ENCODE measurements at regions not wholly inside any gene's neighbourhood (a gene's known extent, or its start where the extent isn't known, plus 50 kb on each side); places are given as distances from the start of the nearest gene placed in this dataset.

- Histone ChIP-seq H3K36me3 (ENCODE audit: insufficient read depth, low read length) (no peaks in the 10 kb centered on the region), H3K79me2 (ENCODE audit: insufficient read depth, low read length) (no peaks in the 10 kb centered on the region), H2AFZ (ENCODE audit: low read depth, low read length) (no peak overlapping the region), H3K9me3 (ENCODE audit: insufficient read depth, low read depth, low read length) (no peaks in the 10 kb centered on the region), H3K4me2 (ENCODE audit: low read length) (no peak overlapping the region), H3K4me3 (ENCODE audit: insufficient read depth, low read depth, low read length) (no peak overlapping the region), H3K4me1 (ENCODE audit: insufficient read depth, low read length) (no peaks in the 10 kb centered on the region), H3K9ac (ENCODE audit: low read length) (no peak overlapping the region), H4K20me1 (ENCODE audit: insufficient read depth, low read length) (no peaks in the 10 kb centered on the region), H3K27me3 (ENCODE audit: insufficient read depth, low read length) (no peaks in the 10 kb centered on the region), H3K27ac (ENCODE audit: low read depth, low read length) (no peak overlapping the region)
- FAIRE-seq = no peak
- Mint-ChIP-seq H3K9me3 (ENCODE audit: unreplicated experiment) (no peaks in the 10 kb centered on the region), H3K27me3 (ENCODE audit: low read depth, unreplicated experiment) (peaks cover 15% of the 10 kb centered on the region), H3K27ac (ENCODE audit: unreplicated experiment) (no peak overlapping the region), H3K36me3 (ENCODE audit: low read depth, unreplicated experiment) (no peaks in the 10 kb centered on the region), H3K4me1 (ENCODE audit: low read depth, unreplicated experiment) (no peaks in the 10 kb centered on the region), H3K4me3 (ENCODE audit: unreplicated experiment) (no peak overlapping the region)
- no peak for TF ChIP-seq EZH2 (IDR thresholded peaks at IDR 0.05; ENCODE audit: insufficient read depth, low read length)
- TF ChIP-seq CTCF (IDR thresholded peaks at IDR 0.05; ENCODE audit: insufficient read depth, low read depth, low read length) = no peak
- DNase-seq (ENCODE audit: low read depth) = no peak
Measured at GRCh38 chr14:97210202-97210601, 413.0 kb downstream of the VRK1 start.

GRCh38 chr14:97212399-97212798, 415.2 kb downstream of the VRK1 start:
- Mint-ChIP-seq H3K9me3 (ENCODE audit: unreplicated experiment) (no peaks in the 10 kb centered on the region), H3K4me3 (ENCODE audit: unreplicated experiment) (no peak overlapping the region)
- no peak for FAIRE-seq

More at GRCh38 chr14:97212399-97212798, 415.2 kb downstream of the VRK1 start:
- no peak for DNase-seq (ENCODE audit: low read depth)
- Mint-ChIP-seq H3K36me3 (ENCODE audit: low read depth, unreplicated experiment) (no peaks in the 10 kb centered on the region), H3K4me1 (ENCODE audit: low read depth, unreplicated experiment) (no peaks in the 10 kb centered on the region), H3K27me3 (ENCODE audit: low read depth, unreplicated experiment) (peaks cover 15% of the 10 kb centered on the region), H3K27ac (ENCODE audit: unreplicated experiment) (no peak overlapping the region)
- H3K4me3 ChIP-seq (ENCODE audit: insufficient read depth, low read depth, low read length) = no peak overlapping the region
- H3K9ac ChIP-seq (ENCODE audit: low read length) = no peak overlapping the region
- no peak for TF ChIP-seq CTCF (IDR thresholded peaks at IDR 0.05; ENCODE audit: insufficient read depth, low read depth, low read length)
- no peak for TF ChIP-seq EZH2 (IDR thresholded peaks at IDR 0.05; ENCODE audit: insufficient read depth, low read length)
- no peaks in the 10 kb centered on the region for H3K9me3 ChIP-seq (ENCODE audit: insufficient read depth, low read depth, low read length)
- no peaks in the 10 kb centered on the region for H3K79me2 ChIP-seq (ENCODE audit: insufficient read depth, low read length)
- H3K27ac ChIP-seq (ENCODE audit: low read depth, low read length) = no peak overlapping the region
- peaks cover 6% of the 10 kb centered on the region for H3K27me3 ChIP-seq (ENCODE audit: insufficient read depth, low read length)
- H3K4me2 ChIP-seq (ENCODE audit: low read length) = no peak overlapping the region
- no peaks in the 10 kb centered on the region for H4K20me1 ChIP-seq (ENCODE audit: insufficient read depth, low read length)
- H2AFZ ChIP-seq (ENCODE audit: low read depth, low read length) = no peak overlapping the region
- no peaks in the 10 kb centered on the region for H3K36me3 ChIP-seq (ENCODE audit: insufficient read depth, low read length)
- H3K4me1 ChIP-seq (ENCODE audit: insufficient read depth, low read length) = no peaks in the 10 kb centered on the region

All from astrocyte (in vitro differentiated cells and primary cell).